HG03139 (cell line): ENCODE measurements at regions not wholly inside any gene's neighbourhood (a gene's known extent, or its start where the extent isn't known, plus 50 kb on each side); places are given as distances from the start of the nearest gene placed in this dataset.

Experiments used
- ATAC-seq: cut with Tn5 transposase; IDR thresholded peaks from one replicate; pipeline ENCODE4 v1.9.1; 2021; ENCODE audit not compliant: unreplicated experiment

DNA sequence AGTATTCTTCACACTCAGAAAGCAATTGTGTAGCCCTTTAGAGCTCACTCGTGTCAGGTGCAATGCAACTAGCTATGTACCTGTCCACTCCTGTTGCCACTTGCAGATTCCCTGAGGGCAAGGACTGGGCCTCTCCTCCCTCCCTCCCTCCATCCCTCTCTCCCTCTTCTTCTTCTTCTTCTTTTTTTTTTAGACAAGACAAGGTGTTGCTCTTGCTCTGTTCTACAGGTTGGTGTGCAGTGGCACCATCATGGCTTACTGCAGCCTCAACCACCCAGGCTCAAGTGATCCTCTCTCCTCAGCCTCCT is 119.7 kb downstream of the ACKR3 start:
- ATAC-seq, result no peak

DNA sequence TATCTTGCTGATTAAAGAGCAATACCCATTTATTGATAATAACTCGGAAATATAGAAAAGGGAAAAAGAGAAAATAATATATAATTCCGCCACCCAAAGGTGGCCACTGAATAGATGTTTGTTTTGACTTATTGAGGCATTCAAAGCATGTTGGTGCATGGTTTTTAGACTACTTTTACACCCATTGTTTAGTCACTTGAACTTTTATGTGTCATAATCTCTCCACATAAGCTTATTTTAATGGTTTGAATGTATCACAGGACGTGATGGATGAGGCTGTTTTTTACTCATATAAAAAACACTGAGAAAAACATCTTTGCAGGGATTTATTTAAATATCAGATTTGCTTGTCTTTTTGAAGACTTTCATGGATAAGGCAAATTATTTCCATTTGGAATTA is 120.4 kb downstream of the ACKR3 start:
- no peak for ATAC-seq

DNA sequence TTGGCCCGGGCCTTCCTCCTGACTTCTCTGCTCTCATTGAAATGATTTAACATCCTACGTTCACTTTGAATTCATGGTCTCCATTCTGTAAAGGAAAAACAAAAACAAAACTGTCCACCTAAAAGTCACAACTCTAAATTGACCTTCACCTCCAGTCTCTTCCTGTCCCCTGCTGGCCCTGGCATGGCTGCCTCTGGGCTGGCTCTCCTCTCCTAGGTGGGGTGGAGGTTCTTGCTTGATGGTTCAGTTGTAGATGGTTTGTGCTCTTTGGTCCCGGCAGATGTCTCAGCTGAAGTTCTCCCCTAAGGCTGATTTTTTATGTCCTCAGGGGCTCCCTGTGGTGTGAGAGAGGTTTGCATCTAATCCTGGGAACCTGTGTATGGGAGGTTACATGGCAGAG is 121.1 kb downstream of the ACKR3 start:
- no peak for ATAC-seq

DNA sequence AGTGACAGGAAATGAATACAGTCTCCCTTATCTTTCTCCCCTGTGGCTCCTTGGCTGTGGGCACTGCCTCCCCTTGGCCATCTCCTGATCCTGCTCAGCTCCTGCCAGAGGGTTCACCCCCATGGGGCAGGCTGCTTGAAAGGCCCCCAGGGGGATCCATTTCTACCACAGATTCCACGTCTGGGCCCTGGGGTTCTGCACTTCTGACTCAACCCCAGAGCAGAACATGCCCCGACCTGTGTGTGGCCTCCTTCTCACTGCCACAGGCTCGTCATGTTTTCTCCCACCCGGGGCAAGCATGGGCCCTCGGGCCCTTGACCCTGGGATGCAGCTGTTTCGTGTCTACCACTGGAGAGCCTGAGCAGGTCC is 122.2 kb downstream of the ACKR3 start:
- ATAC-seq, result no peak

DNA sequence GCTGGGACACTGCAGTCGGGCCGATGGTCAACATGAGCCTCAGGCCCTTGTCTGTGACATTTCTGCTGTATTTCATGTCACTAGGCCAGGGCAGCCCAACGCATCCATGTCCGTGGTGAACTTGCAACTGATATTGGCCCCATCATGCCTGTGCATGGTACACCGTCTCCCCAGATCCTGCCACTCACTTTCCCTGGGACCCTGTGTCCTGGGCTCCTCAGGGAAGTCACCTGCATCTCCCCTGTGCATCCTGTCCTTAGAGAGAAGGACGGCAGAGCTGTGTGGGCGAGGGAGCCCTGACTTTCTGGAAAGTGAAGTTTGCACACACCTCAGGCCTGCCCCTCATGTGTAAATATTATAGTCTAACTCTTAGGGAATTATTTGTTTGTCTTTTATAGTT is 123.3 kb downstream of the ACKR3 start:
- no peak for ATAC-seq

- ATAC-seq, result no peak
Measured at GRCh38 chr2:236693531-236693930, 123.9 kb downstream of the ACKR3 start.

GRCh38 chr2:236694146-236694888 is 124.7 kb downstream of the ACKR3 start:
- no peak for ATAC-seq

GRCh38 chr2:236696834-236697233 is 127.2 kb downstream of the ACKR3 start:
- ATAC-seq, result no peak

DNA sequence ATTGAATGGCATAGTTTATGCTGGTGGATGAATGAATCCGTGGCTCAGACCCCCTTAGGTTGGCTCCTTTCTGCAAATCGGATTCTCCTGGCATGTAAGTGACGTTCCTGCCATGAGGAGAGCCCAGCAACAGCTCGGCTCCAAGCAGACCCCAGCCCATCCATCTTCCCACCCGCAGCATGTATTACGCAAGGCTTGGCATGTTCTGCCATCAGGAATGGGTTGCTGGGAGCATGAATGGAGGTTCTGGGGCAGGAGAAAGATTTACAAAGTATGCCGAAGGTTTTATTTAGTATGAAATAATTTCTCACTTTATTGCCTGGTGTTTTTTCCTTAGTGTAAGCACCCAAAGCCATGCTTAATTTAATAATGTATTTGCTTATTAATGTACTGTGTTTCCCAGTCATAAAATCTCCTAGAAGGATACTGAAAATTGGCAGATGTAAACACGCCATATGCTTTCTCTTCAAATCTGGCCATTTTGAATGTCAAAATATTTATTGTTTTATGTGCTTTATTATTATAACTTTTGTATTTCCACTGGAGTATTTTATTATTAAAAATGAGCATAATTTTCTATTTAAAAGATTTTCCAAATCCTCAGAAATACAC is 128.5 kb downstream of the ACKR3 start:
- ATAC-seq, result no peak

- ATAC-seq, result no peak
Measured at GRCh38 chr2:236700703-236701102, 131.1 kb downstream of the ACKR3 start.

GRCh38 chr2:236702657-236703372 is 133.2 kb downstream of the ACKR3 start:
- ATAC-seq, result no peak

GRCh38 chr2:236703373-236703709 is 133.7 kb downstream of the ACKR3 start:
- no peak for ATAC-seq

GRCh38 chr2:236703906-236704305 is 134.3 kb downstream of the ACKR3 start:
- no peak for ATAC-seq

- no peak for ATAC-seq
Measured at GRCh38 chr2:236704887-236705286, 135.3 kb downstream of the ACKR3 start.

DNA sequence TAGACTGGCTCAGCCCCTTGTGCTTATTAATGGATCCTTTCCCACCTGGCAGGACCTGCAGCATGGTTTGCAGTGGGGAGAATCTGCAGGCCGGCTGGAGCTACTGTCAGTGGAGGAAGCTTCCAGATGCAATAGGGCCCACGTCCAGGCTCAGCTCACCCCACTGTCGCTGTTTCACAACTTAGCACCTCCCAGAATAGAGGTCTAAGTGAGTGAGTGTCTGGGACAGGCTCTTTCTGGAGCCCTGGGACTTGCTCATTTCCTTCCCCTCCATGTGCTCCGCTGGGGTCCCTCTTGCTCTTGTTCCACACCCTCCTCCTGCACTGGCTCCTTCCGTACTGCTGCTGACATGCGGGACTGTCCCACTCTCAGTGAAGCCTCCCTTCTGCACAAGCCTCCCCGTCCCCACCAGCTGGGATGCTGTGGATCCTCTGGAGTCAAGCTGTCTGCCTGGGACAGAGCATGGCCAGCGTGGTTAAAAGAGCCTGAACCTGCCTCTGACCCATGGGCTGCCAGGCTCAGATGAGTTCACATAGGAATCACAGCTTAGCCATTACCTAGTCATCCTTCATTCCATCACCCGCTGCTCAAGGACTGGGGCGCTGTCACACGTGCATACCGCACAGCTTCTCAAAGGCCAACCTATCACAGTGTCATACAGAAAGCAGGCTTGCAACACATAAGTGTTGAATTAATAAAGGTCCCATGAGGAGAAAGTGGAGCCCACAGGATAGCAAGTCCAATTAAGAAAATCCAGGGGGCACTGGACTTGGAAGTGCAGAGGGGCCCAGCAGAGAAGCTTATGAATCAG is 135.9 kb downstream of the ACKR3 start:
- no peak for ATAC-seq

- ATAC-seq, result no peak
Measured at GRCh38 chr2:236706288-236706687, 136.7 kb downstream of the ACKR3 start.

- no peak for ATAC-seq
Measured at GRCh38 chr2:236706803-236707202, 137.2 kb downstream of the ACKR3 start.

- no peak for ATAC-seq
Measured at GRCh38 chr2:236711440-236711839, 141.8 kb downstream of the ACKR3 start.

GRCh38 chr2:236712304-236712703 is 142.7 kb downstream of the ACKR3 start:
- ATAC-seq, result no peak

DNA sequence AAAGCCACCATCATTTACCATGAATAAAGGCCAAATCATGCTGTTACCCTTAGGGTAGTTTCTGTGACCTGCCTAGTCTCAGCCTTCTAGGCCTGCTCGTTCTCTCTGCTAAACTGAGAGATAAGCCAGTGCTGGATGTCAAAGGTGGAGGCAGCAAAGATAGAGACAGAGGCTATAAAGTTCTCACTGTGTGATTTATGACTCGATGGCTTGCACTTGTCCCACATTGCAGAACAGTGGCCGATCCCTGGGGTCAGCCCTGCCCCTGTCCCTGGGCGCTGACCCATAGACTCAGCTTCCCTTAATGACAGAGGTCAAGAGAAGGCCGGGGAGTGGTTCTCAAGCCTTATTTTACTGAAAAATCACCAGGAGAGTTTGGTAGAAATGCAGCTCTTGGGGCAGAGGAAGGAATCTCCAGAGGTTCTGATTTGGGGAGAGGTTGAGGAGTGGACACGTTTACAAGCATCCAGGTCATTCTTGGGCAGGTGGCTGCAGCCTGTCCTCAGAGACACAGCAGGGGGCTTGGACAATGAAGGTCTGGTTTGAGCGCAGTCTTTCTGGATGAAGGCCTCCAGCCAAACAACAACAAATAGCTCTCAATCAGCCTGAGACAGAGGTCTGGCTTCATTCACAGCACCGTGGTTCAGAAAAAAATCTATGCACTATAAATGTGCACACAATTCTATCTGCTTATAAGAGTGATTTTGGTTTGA is 143.5 kb downstream of the ACKR3 start:
- no peak for ATAC-seq

DNA sequence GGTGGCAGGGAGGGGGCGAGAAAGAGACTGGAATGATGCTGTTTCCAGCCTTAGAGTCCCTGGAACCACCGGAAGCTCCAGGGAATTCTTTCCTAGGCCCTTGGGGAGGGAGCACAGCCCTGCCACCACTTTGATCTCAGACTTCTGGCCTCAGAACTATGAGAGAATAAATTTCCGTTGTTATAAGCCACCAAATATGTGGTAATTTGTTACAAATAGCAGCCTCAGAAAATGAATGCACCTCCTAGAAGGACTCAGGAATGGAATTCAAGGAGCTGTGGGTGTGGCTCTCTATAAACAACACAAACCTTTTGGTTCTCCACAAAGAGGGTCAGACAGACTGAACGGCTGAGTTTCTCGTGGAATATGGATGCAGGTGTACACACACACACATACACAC is 144.5 kb downstream of the ACKR3 start:
- no peak for ATAC-seq
